Stimulated activated CD4-positive, alpha-beta T cell treated with anti-CD3 and anti-CD28 coated beads, Interleukin-12 subunit alpha, Interleukin-12 subunit beta, amount 100 ng/mL, for 48 hours (primary cell): ENCODE measurements at regions not wholly inside any gene's neighbourhood (a gene's known extent, or its start where the extent isn't known, plus 50 kb on each side); places are given as distances from the start of the nearest gene placed in this dataset.

Experiments used
- DNase-seq, 3 donors: peaks; one replicate each; pipeline ENCODE4 v3.0.0-alpha.2; 2020; ENCODE audit warnings: low read depth in 2 of 3, low spot score in 1 of 3

DNA sequence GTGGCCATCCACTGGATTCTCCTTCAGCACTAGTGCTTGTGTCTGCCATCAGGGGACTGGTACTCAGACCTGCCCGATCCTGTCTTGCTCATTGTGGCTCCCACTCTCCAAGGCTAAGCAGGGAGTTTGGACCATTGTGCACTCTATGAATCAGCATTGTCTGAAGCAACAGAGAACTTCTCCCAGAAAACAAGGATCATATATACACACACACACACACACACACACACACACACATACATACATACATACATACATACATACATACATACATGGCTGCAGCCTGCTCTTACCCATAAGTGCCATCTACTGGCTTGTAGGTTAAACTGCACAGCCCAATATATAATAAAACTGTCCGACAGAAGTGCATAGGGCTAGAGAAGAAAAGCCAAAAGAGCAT, 345.3 kb upstream of the LCORL start:
- DNase-seq = no peak

DNA sequence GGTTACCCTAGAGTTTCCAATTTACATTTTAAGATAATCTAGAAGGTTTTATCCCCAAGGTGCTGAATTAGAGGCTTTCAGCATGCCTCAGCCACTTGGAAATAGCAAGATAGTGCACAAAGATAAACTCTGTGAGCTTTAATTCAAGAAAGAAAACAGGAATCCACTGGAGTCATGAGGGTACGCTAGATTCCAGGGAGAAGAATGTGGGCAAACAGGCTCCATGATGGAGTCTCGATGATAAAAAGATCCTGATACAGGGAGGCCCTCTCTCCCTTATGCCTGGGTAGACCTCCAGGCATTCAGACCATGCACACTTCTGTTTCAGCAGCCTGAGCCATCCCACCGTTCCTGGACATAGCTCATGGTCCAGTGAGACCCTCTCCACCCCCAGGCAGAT, 344.6 kb upstream of the LCORL start:
- DNase-seq = no peak

GRCh38 chr4:18343581-18343980, 322.0 kb upstream of the LCORL start:
- no peak for DNase-seq

GRCh38 chr4:18342847-18343246, 321.3 kb upstream of the LCORL start:
- no peak for DNase-seq

DNA sequence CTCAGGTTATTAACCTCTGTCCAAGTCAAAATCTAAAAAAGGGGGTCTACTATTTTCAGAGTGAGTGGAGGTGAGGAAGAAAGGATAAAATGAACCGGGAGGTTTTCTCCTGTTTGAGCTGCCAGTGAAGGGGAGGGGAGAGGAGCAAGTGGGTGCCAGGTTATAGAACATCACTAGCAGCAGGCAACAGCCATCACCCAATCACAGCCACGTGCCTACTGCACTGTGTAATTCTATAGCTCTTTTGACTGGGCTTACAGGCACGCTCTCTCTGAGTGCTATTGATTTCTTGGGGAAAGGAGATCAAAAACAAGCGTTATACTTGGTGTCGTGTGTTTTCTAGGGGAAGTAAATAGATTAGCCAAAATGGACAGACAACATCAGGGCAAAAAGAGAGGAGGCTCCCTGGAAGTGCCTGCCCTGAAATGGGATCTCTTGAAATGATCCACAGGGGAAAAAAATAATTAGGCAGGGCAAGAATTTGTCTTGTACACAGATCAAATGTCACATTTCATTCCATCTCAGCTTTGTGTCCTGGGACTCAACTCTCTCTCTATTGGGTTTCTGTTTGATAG, 300.5 kb upstream of the LCORL start:
- DNase-seq = no peak

GRCh38 chr4:18319431-18319830, 297.9 kb upstream of the LCORL start:
- DNase-seq = no peak

DNA sequence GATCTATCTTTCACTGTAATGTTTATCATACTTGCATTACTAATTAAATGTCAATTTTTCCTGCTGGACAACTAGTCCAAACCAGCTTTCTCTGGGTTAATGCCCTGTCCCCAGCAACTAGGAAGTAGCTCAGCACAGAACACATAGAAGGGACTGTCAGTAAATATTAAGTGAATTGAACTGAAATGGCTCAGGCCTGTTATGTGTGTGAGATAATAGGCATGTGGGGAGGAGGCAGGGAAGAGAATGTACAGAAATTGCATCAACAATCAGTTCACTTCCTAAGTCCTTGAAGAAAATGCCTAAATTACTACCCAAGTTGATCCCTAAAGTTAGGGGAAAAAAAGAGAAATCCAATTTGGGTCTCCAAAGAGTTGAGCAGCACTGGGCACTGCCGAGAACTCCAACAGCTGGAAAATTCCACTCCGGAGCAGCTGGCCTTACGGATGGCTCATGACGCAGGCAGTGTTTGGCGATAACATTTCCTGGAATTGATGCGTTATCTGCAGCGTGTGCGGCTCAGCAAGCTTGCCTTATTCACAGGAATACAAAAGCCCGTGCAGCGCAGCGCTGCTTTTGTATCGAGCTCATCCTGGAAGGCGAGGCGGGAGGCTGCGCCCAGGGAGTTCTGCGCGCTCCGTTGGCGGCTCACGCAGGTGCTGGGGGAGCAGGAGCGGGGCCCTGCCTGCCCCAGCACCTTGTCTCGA, 297.3 kb upstream of the LCORL start:
- DNase-seq = no peak

DNA sequence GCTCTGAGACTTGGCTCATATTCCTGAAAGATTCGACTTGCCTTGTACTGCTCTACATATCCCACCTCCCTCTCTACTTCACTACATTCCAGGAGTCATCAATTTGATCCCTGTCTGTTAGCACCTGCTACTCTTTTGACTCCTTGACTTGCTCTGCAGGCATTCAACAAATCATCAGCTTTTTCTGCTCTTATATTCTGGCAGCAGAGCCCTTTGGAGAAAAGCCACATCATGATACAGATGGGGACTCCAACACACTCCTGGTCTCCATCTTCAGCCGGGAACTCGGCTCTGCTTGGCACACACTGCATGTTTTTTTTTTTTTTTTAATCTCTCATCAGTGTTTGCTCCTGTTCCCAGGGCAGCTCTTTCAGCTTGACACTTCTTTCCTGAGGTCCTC, 293.2 kb upstream of the LCORL start:
- no peak for DNase-seq

DNA sequence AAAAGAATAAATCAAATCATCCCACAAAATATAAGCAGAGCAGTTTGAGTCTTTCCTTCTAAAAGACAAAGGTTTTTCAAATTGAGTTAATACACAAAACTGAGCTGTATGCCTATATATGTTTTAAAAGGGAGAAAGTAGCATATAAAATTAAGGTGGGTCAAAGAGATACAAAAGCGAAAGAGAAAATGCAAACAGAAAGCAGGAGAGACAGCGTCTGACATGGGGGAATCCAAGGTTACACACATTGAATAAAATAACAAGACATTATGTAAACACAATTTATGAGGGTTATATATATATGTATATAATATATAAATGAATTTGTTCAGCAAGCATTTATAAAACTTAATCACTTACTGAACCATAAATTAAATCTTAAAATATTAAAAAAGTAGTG, 276.1 kb upstream of the LCORL start:
- no peak for DNase-seq

- no peak for DNase-seq
Observed at GRCh38 chr4:18296411-18296810, 274.9 kb upstream of the LCORL start.

DNA sequence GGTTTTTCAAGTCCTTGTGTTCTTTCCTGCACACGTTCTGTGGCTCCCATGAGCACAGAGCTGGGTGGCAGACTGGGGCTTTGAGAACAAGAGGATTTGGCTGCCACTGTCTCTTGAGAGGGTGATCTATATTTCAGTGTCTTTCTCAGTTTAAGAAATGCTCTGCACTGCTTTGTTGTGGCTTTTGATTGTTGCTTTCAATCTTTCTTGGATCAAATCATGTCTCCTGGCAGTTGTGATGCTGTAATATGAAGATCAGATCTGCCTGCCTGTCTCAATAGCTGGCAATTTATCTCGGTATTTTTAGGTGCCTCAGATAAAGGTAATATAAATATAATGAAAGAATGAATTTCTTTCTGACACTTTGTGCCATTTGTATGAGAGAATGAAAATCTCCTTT, 273.3 kb upstream of the LCORL start:
- no peak for DNase-seq

- DNase-seq = no peak
Observed at GRCh38 chr4:18294021-18294420, 272.5 kb upstream of the LCORL start.

DNA sequence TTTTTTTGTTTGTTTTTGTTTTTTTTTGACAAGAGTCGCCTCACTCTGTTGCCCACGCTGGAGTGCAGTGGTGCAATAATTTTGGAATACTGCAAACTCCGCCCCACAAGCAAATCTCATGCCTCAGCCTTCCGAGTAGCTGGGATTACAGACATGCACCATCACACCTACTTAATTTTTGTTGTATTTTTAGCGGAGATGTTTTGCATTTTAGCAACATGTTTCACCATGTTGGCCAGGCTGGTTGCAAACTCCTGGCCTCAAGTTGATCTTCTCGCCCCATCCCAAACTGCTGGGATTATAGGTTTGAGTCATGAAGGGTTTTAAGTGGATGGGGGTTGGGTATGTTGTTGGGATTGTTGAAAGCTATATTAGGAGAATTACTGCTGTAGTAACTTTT, 270.9 kb upstream of the LCORL start:
- no peak for DNase-seq

DNA sequence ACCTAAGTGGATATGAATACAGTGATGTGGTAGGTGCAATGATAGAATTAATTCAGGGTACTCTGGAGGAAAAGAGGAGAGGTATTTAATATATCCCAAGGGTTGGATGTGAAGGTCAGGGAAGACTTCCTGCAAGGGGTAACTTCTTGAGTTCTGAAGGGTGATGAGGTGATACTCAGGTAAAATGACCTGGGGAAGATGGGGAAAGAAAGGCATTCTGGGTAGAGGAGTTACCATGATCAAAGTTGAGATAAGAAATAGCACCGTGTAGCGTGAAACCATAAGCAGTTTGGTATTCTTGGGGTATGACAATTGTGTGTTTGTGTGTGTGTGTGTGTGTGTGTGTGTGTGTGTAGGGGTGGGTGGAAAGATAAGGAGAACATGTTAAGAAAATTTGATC, 270.4 kb upstream of the LCORL start:
- DNase-seq = no peak

GRCh38 chr4:18291256-18291655, 269.7 kb upstream of the LCORL start:
- DNase-seq = no peak

DNA sequence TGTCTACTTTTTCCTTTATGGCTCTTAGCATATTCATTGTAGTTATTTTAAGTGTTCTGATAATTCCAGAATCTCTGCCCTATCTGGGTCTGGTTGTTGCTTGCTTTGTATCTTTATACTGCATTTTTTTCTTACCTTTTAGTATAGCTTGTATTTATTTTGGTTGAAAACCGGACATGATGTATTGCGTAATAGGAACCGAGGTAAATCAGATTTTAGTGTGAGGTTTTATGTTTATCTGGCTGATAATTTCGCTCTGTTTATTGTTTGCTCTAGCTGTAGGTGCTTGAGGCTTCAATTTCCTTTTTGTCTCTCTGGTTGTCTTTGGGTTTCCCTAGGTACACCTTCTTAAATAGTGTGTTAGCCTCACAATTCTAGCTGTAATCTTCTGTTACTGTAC, 263.8 kb upstream of the LCORL start:
- no peak for DNase-seq

DNA sequence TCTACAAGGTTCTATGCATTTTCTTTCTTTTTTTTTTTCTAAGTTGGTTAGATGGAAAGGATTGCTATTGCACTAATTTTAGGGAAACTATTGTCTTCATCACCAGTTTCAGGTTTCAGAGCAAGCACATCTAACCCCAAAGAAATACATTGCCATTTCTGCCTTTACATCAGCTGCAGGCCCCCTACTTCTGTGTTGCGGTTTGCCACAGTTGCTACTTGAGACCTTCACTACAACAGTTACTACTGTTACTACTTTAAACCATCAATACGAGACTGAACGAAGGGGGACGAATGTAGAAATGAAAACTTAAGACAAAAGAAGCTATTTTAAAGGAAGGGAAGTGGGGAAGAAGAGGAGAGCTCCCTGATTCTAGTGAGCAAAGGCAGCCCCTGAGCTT, 256.7 kb upstream of the LCORL start:
- no peak for DNase-seq

- DNase-seq = no peak
Observed at GRCh38 chr4:18262832-18263231, 241.3 kb upstream of the LCORL start.

DNA sequence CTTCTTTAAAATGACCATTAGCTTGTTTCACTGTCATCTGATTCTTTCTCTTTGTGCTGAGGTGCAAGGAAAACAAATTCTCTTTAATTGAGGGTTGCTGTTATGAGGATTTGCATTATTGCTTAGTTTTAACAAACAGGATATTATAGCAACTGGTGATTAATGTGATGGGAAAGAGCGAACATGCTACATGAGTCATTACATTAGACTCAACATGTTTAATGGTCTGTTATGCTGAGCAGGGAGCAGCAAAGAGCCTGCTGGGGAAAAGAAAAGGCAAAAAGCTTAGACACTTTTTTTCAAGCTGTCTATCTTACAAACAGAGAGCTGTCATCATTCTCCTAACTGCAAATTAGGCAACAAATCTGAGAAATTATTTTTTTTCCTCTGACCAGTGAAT, 230.5 kb upstream of the LCORL start:
- no peak for DNase-seq

DNA sequence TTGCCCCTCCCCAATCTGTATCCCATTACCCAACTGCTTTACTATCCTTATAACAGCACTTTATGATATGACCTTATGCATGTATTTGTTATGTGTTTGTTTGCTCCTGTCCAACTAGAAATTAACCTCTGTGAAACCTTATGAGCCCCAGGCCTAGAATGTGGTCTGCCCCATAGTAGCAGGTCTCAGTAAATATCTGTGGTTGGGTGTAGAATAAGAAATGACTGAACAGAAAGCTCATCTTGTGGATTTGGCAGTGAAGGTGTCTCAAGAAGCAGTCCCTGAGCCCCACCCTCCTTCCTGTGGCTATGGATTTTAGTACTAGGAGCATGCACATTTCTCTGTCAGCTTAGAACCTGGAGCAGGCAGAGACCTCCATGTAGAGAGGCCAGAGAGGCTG, 229.0 kb upstream of the LCORL start:
- no peak for DNase-seq

DNA sequence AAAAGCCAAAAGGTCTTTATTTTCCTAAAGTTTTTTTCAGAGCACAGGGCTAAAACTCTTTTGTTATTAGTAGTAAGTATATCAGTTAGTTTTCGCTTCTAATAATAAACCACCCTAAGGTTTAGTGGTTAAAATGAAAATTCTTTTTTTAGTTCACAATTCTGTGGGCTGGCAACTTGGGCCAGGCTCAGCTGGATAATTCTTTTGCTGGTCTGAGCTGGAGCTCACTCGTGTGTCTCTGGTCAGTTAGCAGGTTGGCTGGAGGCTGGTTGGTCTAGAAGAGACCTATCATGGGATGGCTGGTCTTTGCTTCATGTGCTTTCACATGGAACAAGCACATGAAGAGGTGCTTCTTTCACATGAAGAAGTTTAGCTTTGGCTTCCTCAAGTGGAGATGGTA, 227.1 kb upstream of the LCORL start:
- DNase-seq = no peak

GRCh38 chr4:18247189-18247588, 225.6 kb upstream of the LCORL start:
- DNase-seq = no peak

GRCh38 chr4:18242919-18243693, 221.6 kb upstream of the LCORL start:
- no peak for DNase-seq
